Loucy (cell line): ENCODE measurements at regions not wholly inside any gene's neighbourhood (a gene's known extent, or its start where the extent isn't known, plus 50 kb on each side); places are given as distances from the start of the nearest gene placed in this dataset.

Source experiments
- H2AFZ ChIP-seq: fragments of 200-600 bp; sonication (generic); 2 replicates; pipeline ENCODE4 v1.6.0; 2016; ENCODE audit warnings: antibody characterized with exemption, mild to moderate bottlenecking, low read length, moderate library complexity
- H3F3A ChIP-seq: fragments of 200-600 bp; 2 replicates; pipeline ENCODE4 v1.6.0; 2016; ENCODE audit warnings: antibody characterized with exemption, low read depth, mild to moderate bottlenecking
- H3K27me3 ChIP-seq: fragments of 200-600 bp; sonication (generic); 2 replicates; pipeline ENCODE4 v1.6.1; 2014; ENCODE audit warnings: low read length, mild to moderate bottlenecking; ENCODE audit not compliant: insufficient read depth, poor library complexity, severe bottlenecking
- H3K36me3 ChIP-seq: fragments of 200-600 bp; sonication (generic); 2 replicates; pipeline ENCODE4 v1.6.1; 2016; ENCODE audit warnings: low read length; ENCODE audit not compliant: insufficient read depth
- H3K4me1 ChIP-seq: fragments of 200-600 bp; sonication (generic); 2 replicates; pipeline ENCODE4 v1.5.1; 2014; ENCODE audit warnings: low read length, mild to moderate bottlenecking; ENCODE audit not compliant: insufficient read depth, poor library complexity, severe bottlenecking
- H3K4me2 ChIP-seq: fragments of 200-600 bp; sonication (generic); 2 replicates; pipeline ENCODE4 v1.6.0; 2014; ENCODE audit warnings: antibody characterized with exemption, low read length, low read depth, mild to moderate bottlenecking; ENCODE audit not compliant: poor library complexity, severe bottlenecking
- H3K4me3 ChIP-seq: fragments of 200-600 bp; sonication (generic); 2 replicates; pipeline ENCODE4 v1.5.1; 2014; ENCODE audit warnings: low read length, mild to moderate bottlenecking, mixed read lengths; ENCODE audit not compliant: poor library complexity, severe bottlenecking
- H3K79me2 ChIP-seq: fragments of 200-600 bp; sonication (generic); 2 replicates; pipeline ENCODE4 v1.6.1; 2014; ENCODE audit warnings: low read length; ENCODE audit not compliant: insufficient read depth
- H3K9ac ChIP-seq: fragments of 200-600 bp; sonication (generic); 2 replicates; pipeline ENCODE4 v1.6.0; 2014; ENCODE audit warnings: mild to moderate bottlenecking, low read depth, low read length, moderate library complexity; ENCODE audit not compliant: poor library complexity, severe bottlenecking
- H3K9me2 ChIP-seq: fragments of 200-600 bp; sonication (generic); replicated peaks from 2 replicates; pipeline ENCODE4 v1.6.1; 2016; ENCODE audit warnings: low read depth, low read length, mixed read lengths
- H3K9me3 ChIP-seq: fragments of 200-600 bp; sonication (generic); 2 replicates; pipeline ENCODE4 v1.6.1; 2014; ENCODE audit warnings: mild to moderate bottlenecking, antibody characterized with exemption, low read length, low read depth; ENCODE audit not compliant: insufficient read depth
- H4K20me1 ChIP-seq: fragments of 200-600 bp; sonication (generic); 2 replicates; pipeline ENCODE4 v1.6.0; 2014; ENCODE audit warnings: antibody characterized with exemption, low read length, mild to moderate bottlenecking; ENCODE audit not compliant: insufficient read depth, poor library complexity, severe bottlenecking
- EZH2phosphoT487 ChIP-seq: fragments of 200-600 bp; IDR thresholded peaks from 2 replicates; pipeline ENCODE4 v1.6.1; 2018; ENCODE audit warnings: antibody characterized with exemption, mild to moderate bottlenecking, moderate library complexity, borderline replicate concordance
- TF ChIP-seq, protein P1 (sequence below): fragments of 200-600 bp; sonication (generic); conservative IDR thresholded peaks from 2 replicates; pipeline ENCODE4 v1.5.1; 2014; ENCODE audit warnings: mild to moderate bottlenecking, antibody characterized with exemption, low read length

- no peaks in the 10 kb centered on the region for H3K36me3 ChIP-seq
- no peaks in the 10 kb centered on the region for H4K20me1 ChIP-seq
- H3K9ac ChIP-seq = no peak overlapping the region
- no peaks in the 10 kb centered on the region for H3K4me1 ChIP-seq
- no peaks in the 10 kb centered on the region for H3K9me2 ChIP-seq
- no peak overlapping the region for H3K4me3 ChIP-seq
- no peaks in the 10 kb centered on the region for H3K27me3 ChIP-seq
- no peaks in the 10 kb centered on the region for H3K79me2 ChIP-seq
- no peaks in the 10 kb centered on the region for H3F3A ChIP-seq
- TF ChIP-seq, protein P1, sequence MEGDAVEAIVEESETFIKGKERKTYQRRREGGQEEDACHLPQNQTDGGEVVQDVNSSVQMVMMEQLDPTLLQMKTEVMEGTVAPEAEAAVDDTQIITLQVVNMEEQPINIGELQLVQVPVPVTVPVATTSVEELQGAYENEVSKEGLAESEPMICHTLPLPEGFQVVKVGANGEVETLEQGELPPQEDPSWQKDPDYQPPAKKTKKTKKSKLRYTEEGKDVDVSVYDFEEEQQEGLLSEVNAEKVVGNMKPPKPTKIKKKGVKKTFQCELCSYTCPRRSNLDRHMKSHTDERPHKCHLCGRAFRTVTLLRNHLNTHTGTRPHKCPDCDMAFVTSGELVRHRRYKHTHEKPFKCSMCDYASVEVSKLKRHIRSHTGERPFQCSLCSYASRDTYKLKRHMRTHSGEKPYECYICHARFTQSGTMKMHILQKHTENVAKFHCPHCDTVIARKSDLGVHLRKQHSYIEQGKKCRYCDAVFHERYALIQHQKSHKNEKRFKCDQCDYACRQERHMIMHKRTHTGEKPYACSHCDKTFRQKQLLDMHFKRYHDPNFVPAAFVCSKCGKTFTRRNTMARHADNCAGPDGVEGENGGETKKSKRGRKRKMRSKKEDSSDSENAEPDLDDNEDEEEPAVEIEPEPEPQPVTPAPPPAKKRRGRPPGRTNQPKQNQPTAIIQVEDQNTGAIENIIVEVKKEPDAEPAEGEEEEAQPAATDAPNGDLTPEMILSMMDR = no peak
- TF ChIP-seq EZH2phosphoT487 = no peak
- H2AFZ ChIP-seq = no peak overlapping the region
- H3K9me3 ChIP-seq = no peaks in the 10 kb centered on the region
- no peak overlapping the region for H3K4me2 ChIP-seq
Observed at GRCh38 chrX:150239946-150240642, 123.0 kb upstream of the MAMLD1 start.

GRCh38 chrX:150240643-150240970 lies 122.5 kb upstream of the MAMLD1 start:
- H3K9ac ChIP-seq = no peak overlapping the region
- no peaks in the 10 kb centered on the region for H3K79me2 ChIP-seq
- no peak overlapping the region for H3K4me2 ChIP-seq
- H3K27me3 ChIP-seq = no peaks in the 10 kb centered on the region
- no peaks in the 10 kb centered on the region for H3K9me3 ChIP-seq
- H3K9me2 ChIP-seq = no peaks in the 10 kb centered on the region
- H3K4me1 ChIP-seq = no peaks in the 10 kb centered on the region
- no peaks in the 10 kb centered on the region for H3K36me3 ChIP-seq
- no peak overlapping the region for H2AFZ ChIP-seq
- TF ChIP-seq EZH2phosphoT487 = no peak
- TF ChIP-seq, protein P1 = no peak
- H4K20me1 ChIP-seq = no peaks in the 10 kb centered on the region
- no peak overlapping the region for H3K4me3 ChIP-seq
- H3F3A ChIP-seq = no peaks in the 10 kb centered on the region

DNA sequence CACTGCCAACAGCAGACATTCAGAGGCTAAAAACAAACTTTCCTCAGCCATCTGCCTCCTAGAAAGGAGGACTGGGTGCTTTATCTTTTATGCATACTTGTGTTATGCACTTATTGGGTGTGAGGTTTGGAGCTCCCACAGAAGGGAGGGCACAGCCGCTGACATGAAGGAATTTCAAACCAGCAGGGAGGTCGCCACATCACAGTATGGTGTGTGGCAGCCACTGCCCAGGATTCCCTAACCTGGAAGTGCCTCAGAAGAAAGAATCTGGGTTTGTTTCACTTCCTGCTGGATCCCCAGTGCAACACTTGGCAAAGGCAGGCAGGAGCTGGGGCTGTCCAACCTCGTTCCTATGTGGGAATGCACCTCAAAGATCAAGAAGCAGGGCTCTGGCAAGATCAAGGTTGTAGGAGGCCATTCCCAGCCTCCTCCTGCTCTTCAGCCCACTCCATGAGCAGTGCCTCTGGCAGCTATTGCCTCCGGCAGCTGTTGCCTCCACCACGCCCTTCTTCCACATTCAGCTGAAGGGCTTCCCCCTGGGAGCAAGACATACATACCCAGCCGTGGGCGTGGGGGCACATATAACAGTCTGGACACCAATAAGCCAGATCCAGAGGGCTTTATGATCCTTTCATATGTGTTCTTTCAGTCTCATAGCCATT lies 109.0 kb upstream of the MAMLD1 start:
- H3K4me2 ChIP-seq = no peak overlapping the region
- H3K4me1 ChIP-seq = peaks cover 22% of the 10 kb centered on the region
- no peaks in the 10 kb centered on the region for H3K9me3 ChIP-seq
- H4K20me1 ChIP-seq = no peaks in the 10 kb centered on the region
- H3F3A ChIP-seq = no peaks in the 10 kb centered on the region
- no peak overlapping the region for H3K4me3 ChIP-seq
- H3K79me2 ChIP-seq = no peaks in the 10 kb centered on the region
- no peaks in the 10 kb centered on the region for H3K9me2 ChIP-seq
- peak overlapping the region; percentile 49; the same call in 1 of the 2 replicates for H2AFZ ChIP-seq
- no peaks in the 10 kb centered on the region for H3K36me3 ChIP-seq
- H3K27me3 ChIP-seq = no peaks in the 10 kb centered on the region
- no peak overlapping the region for H3K9ac ChIP-seq
- TF ChIP-seq EZH2phosphoT487 = no peak

DNA sequence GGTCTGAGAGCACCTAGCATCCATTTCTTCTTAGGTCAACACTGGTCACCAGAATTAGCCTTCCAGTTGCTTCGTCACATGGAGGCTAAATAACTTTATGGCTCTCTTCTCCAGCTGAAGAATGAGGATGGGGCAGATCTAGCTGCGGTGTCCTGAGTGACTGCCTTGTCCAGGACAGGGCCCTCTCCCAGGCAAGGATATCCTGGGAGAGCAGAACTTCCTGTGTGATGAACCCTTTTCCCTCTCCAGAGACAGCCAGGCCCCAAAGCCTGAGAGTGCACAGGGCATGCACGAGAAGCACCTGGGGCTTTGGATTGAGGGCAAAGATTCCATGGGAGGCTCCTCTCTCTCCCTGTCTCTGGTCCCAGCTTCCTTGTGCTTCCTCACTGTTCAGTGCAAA lies 108.2 kb upstream of the MAMLD1 start:
- H3K36me3 ChIP-seq = no peaks in the 10 kb centered on the region
- no peak for TF ChIP-seq EZH2phosphoT487
- TF ChIP-seq, protein P1 = no peak
- no peak overlapping the region for H3K9ac ChIP-seq
- no peaks in the 10 kb centered on the region for H3K79me2 ChIP-seq
- no peaks in the 10 kb centered on the region for H3K27me3 ChIP-seq
- no peak overlapping the region for H3K4me2 ChIP-seq
- no peak overlapping the region for H2AFZ ChIP-seq
- no peak overlapping the region for H3K4me3 ChIP-seq
- H4K20me1 ChIP-seq = no peaks in the 10 kb centered on the region
- H3K9me3 ChIP-seq = no peaks in the 10 kb centered on the region
- H3K4me1 ChIP-seq = peaks cover 22% of the 10 kb centered on the region
- no peaks in the 10 kb centered on the region for H3F3A ChIP-seq
- H3K9me2 ChIP-seq = no peaks in the 10 kb centered on the region
